ENCODE measurements at regions not wholly inside any gene's neighbourhood (a gene's known extent, or its start where the extent isn't known, plus 50 kb on each side); places are given as distances from the start of the nearest gene placed in this dataset.

GRCh38 chr3:137295336-137295735 lies 337.6 kb downstream of the IL20RB start:
- TF ChIP-seq, protein P1, sequence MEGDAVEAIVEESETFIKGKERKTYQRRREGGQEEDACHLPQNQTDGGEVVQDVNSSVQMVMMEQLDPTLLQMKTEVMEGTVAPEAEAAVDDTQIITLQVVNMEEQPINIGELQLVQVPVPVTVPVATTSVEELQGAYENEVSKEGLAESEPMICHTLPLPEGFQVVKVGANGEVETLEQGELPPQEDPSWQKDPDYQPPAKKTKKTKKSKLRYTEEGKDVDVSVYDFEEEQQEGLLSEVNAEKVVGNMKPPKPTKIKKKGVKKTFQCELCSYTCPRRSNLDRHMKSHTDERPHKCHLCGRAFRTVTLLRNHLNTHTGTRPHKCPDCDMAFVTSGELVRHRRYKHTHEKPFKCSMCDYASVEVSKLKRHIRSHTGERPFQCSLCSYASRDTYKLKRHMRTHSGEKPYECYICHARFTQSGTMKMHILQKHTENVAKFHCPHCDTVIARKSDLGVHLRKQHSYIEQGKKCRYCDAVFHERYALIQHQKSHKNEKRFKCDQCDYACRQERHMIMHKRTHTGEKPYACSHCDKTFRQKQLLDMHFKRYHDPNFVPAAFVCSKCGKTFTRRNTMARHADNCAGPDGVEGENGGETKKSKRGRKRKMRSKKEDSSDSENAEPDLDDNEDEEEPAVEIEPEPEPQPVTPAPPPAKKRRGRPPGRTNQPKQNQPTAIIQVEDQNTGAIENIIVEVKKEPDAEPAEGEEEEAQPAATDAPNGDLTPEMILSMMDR (IDR thresholded peaks at IDR 0.05; ENCODE audit: low read depth, low read length) = no peak
- no peak for DNase-seq (ENCODE audit: extremely low read depth, low read depth)

- DNase-seq (ENCODE audit: extremely low read depth, low read depth) = no peak
- TF ChIP-seq, protein P1 (IDR thresholded peaks at IDR 0.05; ENCODE audit: low read depth, low read length) = no peak
These were observed 338.3 kb downstream of the IL20RB start for GRCh38 chr3:137296116-137296515.

DNA sequence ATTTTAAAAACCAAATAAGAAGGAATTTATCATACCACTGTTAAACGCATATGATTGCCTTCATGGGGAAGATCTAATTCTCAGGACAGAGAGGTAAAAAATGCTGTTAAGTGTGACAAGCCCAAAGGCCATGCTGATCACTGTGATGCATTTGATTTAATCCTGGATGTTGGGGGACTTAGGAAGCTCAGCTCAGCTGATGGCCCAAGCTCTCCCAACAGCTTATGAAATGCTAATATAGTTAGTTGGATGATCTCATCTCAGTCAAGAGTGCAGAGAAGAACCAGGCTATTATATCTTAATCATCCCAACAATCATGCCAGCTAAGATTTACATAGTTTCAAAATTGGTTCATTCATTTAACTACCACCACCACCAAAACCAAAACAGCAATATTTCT lies 340.0 kb downstream of the IL20RB start:
- no peak for DNase-seq (ENCODE audit: extremely low read depth, low read depth)
- TF ChIP-seq, protein P1 (IDR thresholded peaks at IDR 0.05; ENCODE audit: low read depth, low read length) = no peak

DNA sequence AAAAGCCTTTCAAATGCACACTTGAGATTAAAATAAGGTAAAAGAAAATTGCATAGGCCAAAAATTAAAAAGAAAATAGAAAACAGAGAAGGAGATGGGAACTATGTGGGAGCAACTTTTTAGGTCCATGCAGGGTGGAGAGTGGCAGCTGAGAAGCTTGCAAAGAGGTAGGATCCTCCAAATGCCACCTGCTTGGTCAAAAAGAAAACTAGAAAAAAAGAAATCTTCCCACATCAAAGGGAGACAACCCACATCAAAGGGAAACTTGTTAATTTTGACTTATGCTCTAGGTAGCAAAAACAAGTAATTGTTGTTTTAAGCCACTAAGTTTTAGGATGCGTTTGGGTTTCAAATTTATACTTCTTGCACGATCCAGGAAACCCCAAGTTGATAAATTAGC lies 342.9 kb downstream of the IL20RB start:
- TF ChIP-seq, protein P1 (IDR thresholded peaks at IDR 0.05; ENCODE audit: low read depth, low read length) = no peak
- no peak for DNase-seq (ENCODE audit: extremely low read depth, low read depth)

DNA sequence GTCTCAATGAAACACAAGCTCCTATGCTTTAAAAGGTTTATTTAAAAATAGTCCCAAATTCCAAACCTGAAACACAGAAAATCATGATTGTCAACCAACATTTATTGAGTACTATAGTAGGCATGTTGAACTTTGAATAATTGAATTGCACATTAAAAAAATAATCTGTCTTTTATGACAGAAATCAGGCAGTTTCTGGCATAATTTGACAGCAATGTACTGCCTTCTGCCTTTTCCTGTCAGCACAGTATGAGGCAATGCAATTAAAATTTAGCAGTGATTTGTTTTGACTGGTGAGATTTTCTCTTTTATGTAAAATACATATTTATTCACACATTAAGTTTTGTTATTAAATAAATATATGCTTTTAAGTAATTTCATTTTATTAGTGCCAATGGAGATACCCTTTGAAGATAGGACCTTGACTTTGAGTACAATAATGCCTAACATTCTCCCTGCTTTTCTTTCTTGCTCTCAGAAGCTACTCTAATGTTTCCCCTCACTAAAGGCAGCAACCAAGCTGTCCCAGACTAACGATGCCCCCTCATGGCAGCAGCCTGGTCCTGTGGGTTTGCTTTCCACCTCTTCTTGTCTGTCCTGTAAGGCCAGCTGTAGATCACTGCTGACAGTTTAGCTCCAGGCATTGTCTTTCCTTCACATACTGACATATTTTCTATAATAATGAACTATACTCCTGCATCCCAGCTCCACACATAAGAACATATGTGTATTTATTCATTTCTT lies 346.7 kb downstream of the IL20RB start:
- no peak for DNase-seq (ENCODE audit: extremely low read depth, low read depth)
- TF ChIP-seq, protein P1 (IDR thresholded peaks at IDR 0.05; ENCODE audit: low read depth, low read length) = no peak

DNA sequence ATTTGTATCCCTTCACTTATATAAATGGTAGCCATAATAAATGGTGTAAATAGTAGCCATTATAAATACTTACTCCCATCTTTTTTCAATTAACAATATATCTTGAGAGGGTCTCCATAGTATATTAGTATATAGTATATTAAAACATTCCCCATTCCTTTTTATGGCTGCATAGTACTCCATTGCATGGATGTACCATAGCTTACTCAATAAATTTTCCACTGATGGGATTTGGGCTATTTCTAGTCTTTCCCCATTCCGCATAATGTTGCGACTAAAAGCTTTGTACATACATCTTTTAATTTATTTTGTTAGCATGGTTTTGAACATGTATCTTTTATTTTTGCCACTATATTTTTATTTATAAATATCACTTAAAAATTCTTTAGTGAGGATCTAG lies 366.3 kb downstream of the IL20RB start:
- no peak for DNase-seq (ENCODE audit: extremely low read depth, low read depth)
- TF ChIP-seq, protein P1 (IDR thresholded peaks at IDR 0.05; ENCODE audit: low read depth, low read length) = no peak

DNA sequence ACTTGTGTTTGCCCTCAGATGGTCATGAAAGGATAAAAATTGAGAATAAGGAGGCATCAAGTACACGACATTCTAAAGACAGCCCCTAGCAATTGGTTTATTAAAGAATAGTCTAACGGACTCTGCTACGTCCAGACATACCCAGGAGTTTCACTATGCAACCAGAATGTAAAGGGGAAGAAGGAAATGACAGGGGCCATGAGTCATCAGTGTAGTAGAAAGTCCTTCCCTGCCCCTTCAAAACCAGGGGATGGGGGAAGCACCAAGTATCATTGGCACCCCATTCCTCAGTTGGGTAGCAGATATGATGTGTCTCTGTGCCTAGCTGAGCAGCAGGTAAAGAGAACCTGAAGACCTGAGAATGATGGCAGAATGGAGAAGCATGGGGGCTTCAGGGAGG lies 367.4 kb downstream of the IL20RB start:
- TF ChIP-seq, protein P1 (IDR thresholded peaks at IDR 0.05; ENCODE audit: low read depth, low read length) = no peak
- no peak for DNase-seq (ENCODE audit: extremely low read depth, low read depth)
